GM23248 (cell line): ENCODE measurements at regions not wholly inside any gene's neighbourhood (a gene's known extent, or its start where the extent isn't known, plus 50 kb on each side); places are given as distances from the start of the nearest gene placed in this dataset.
"Not testable (repeated sequence)": the region's sequence is repeated elsewhere in the genome, so short reads cannot be mapped to it uniquely, and the experiment has no call there.

Experiments
- DNase-seq: peaks from one replicate; pipeline ENCODE4 v3.0.0-alpha.2; 2015
- H2AFZ ChIP-seq: fragments of 200-600 bp; sonication (generic); 2 replicates; pipeline ENCODE4 v1.6.1; 2016; ENCODE audit warnings: antibody characterized with exemption
- H3F3A ChIP-seq: fragments of 200-600 bp; sonication (generic); 2 replicates; pipeline ENCODE4 v1.6.1; 2016; ENCODE audit warnings: mild to moderate bottlenecking, antibody characterized with exemption, mixed run types; ENCODE audit not compliant: insufficient read depth
- H3K27ac ChIP-seq: fragments of 200-600 bp; sonication (generic); 2 replicates; pipeline ENCODE4 v1.5.1; 2016; ENCODE audit warnings: mild to moderate bottlenecking
- H3K27me3 ChIP-seq: fragments of 200-600 bp; sonication (generic); replicated peaks from 2 replicates; pipeline ENCODE4 v1.6.1; 2016; ENCODE audit warnings: mild to moderate bottlenecking; ENCODE audit not compliant: insufficient read depth
- H3K36me3 ChIP-seq: fragments of 200-600 bp; sonication (generic); 2 replicates; pipeline ENCODE4 v1.6.1; 2016; ENCODE audit warnings: low read depth, mild to moderate bottlenecking
- H3K4me1 ChIP-seq: fragments of 200-600 bp; sonication (generic); 2 replicates; pipeline ENCODE4 v1.6.1; 2016; ENCODE audit warnings: mild to moderate bottlenecking; ENCODE audit not compliant: insufficient read depth
- H3K4me2 ChIP-seq: fragments of 200-600 bp; sonication (generic); one replicate; pipeline ENCODE4 v1.6.1; 2016; ENCODE audit warnings: mild to moderate bottlenecking; ENCODE audit not compliant: unreplicated experiment
- H3K4me3 ChIP-seq: fragments of 200-600 bp; sonication (generic); 2 replicates; pipeline ENCODE4 v1.5.1; 2016; ENCODE audit warnings: mild to moderate bottlenecking
- H3K79me2 ChIP-seq: fragments of 200-600 bp; sonication (generic); 2 replicates; pipeline ENCODE4 v1.6.1; 2016; ENCODE audit warnings: mild to moderate bottlenecking; ENCODE audit not compliant: insufficient read depth
- H3K9ac ChIP-seq: fragments of 200-600 bp; sonication (generic); 2 replicates; pipeline ENCODE4 v1.6.1; 2016; ENCODE audit warnings: mild to moderate bottlenecking
- H3K9me2 ChIP-seq: fragments of 200-600 bp; sonication (generic); 2 replicates; pipeline ENCODE4 v1.6.1; 2016; ENCODE audit warnings: mixed run types, mild to moderate bottlenecking, moderate library complexity; ENCODE audit not compliant: insufficient read depth
- H3K9me3 ChIP-seq: fragments of 200-600 bp; sonication (generic); one replicate; pipeline ENCODE4 v1.6.1; 2017; ENCODE audit warnings: low read depth
- H4K20me1 ChIP-seq: fragments of 200-600 bp; sonication (generic); 2 replicates; pipeline ENCODE4 v1.6.0; 2016; ENCODE audit not compliant: insufficient read depth
- EZH2 ChIP-seq: fragments of 200-600 bp; sonication (generic); IDR thresholded peaks from 2 replicates; pipeline ENCODE4 v1.6.1; 2018; ENCODE audit warnings: antibody characterized with exemption, mild to moderate bottlenecking; ENCODE audit not compliant: insufficient read depth, poor library complexity, severe bottlenecking
- EZH2phosphoT487 ChIP-seq: fragments of 200-600 bp; sonication (generic); IDR thresholded peaks from 2 replicates; pipeline ENCODE4 v1.6.1; 2018; ENCODE audit warnings: antibody characterized with exemption, moderate library complexity, mild to moderate bottlenecking, low read depth; ENCODE audit not compliant: insufficient read depth
- WGBS, 2 experiments: methylation state at CpG; one replicate each; pipeline ENCODE4 v1.1.6; 2015 to 2017; ENCODE audit warnings: low lambda C conversion rate in 2 of 2, low coverage in 1 of 2; ENCODE audit errors: missing lambda C conversion rate in 2 of 2; 5-methylcytosine and 5-hydroxymethylcytosine counted together
- in situ Hi-C: fragments of 300-500 bp; cut with MboI; formaldehyde crosslinking; loops from 2 replicates; pipeline ENCODE4 v1.15.0; 2020

DNA sequence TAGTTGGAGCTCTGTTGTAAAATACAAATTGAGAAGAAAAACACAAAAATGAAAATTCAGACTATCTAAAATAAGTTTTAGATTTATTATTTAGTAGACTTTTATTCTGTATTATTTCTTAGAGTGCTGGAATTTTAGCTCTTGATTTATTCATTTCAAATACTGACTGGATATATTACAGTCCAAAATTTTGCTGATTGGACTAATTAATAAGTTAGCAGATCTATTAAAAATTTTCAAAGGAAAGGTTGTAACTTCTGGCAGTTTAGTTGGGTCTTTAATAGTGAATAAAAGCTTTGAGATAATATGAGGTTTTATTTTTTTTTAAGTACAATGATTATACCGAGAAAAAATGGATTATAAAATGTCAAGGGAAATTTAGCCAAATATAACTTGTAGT is 1224.9 kb upstream of the SPRY2 start:
- WGBS, 2 experiments: 18 to 19% methylated on average over 1 of the region's 1 CpG
- Histone ChIP-seq H3K27me3 (no peaks in the 10 kb centered on the region), H3K4me3 (no peak overlapping the region), H2AFZ (no peak overlapping the region), H3K4me2 (no peak overlapping the region), H3K9ac (no peak overlapping the region), H3K27ac (no peak overlapping the region), H3K36me3 (no peaks in the 10 kb centered on the region), H3K79me2 (no peaks in the 10 kb centered on the region), H4K20me1 (no peaks in the 10 kb centered on the region), H3F3A (no peaks in the 10 kb centered on the region), H3K9me3 (no peaks in the 10 kb centered on the region), H3K4me1 (no peaks in the 10 kb centered on the region), H3K9me2 (no peaks in the 10 kb centered on the region)
- no peak for DNase-seq
- in situ Hi-C loops: no loop called here
- TF ChIP-seq EZH2: no peak
- no peak for TF ChIP-seq EZH2phosphoT487

DNA sequence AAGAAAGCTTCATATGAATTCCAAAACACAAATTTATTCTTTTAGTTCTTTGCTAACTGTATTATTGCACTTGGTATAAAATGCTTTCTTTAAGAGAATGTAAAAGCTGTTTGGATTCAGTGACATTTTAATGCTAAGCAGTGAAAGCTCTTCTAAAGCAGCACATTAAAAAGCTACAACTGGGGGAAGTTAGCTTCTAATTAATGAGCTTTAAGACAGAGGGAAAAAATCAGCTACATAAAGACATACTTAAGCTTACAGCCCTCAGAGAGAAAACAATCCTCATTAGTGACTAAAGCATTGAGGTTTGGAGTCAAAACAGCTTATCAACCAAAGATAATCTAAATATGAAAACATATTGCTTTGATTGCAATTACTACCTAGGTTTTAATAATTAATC is 1222.2 kb upstream of the SPRY2 start:
- Histone ChIP-seq H3K36me3 (no peaks in the 10 kb centered on the region), H3K27ac (no peak overlapping the region), H3K4me1 (no peaks in the 10 kb centered on the region), H3K9me2 (no peaks in the 10 kb centered on the region), H3K9me3 (no peaks in the 10 kb centered on the region), H2AFZ (no peak overlapping the region), H3F3A (no peaks in the 10 kb centered on the region), H3K4me3 (no peak overlapping the region), H3K79me2 (no peaks in the 10 kb centered on the region), H4K20me1 (no peaks in the 10 kb centered on the region), H3K27me3 (no peaks in the 10 kb centered on the region), H3K9ac (no peak overlapping the region), H3K4me2 (no peak overlapping the region)
- TF ChIP-seq EZH2 (no peak), EZH2phosphoT487 (no peak)
- DNase-seq: no peak
- in situ Hi-C loops: no loop called here

DNA sequence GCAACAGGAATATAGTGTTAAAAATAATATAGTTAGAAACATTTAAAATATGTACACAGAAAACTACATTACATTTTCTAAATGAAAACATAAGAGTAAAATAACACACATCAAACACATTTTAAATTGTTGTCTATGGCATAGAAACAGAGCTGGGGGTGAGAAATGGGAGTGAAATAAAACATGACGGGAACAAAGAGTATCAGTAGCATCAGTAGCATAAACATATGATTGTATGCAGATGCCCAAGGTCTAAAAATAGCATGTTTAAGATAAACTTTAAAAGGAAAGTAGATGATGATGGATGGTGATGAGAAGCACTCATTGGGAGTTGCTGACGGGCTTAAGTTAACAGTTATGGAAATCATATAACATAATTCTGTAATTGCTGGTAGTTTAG is 1221.7 kb upstream of the SPRY2 start:
- Histone ChIP-seq H3K79me2 (no peaks in the 10 kb centered on the region), H3K4me1 (no peaks in the 10 kb centered on the region), H3K9ac (no peak overlapping the region), H3K36me3 (no peaks in the 10 kb centered on the region), H3K9me3 (no peaks in the 10 kb centered on the region), H3K4me2 (no peak overlapping the region), H3K9me2 (no peaks in the 10 kb centered on the region), H4K20me1 (no peaks in the 10 kb centered on the region), H3K27ac (no peak overlapping the region), H3F3A (no peaks in the 10 kb centered on the region), H2AFZ (no peak overlapping the region), H3K27me3 (no peaks in the 10 kb centered on the region), H3K4me3 (no peak overlapping the region)
- TF ChIP-seq EZH2phosphoT487 (no peak), EZH2 (no peak)
- no peak for DNase-seq
- in situ Hi-C loops: no loop called here
- 6 to 13% methylated on average over 2 of the region's 2 CpGs for WGBS, 2 experiments

DNA sequence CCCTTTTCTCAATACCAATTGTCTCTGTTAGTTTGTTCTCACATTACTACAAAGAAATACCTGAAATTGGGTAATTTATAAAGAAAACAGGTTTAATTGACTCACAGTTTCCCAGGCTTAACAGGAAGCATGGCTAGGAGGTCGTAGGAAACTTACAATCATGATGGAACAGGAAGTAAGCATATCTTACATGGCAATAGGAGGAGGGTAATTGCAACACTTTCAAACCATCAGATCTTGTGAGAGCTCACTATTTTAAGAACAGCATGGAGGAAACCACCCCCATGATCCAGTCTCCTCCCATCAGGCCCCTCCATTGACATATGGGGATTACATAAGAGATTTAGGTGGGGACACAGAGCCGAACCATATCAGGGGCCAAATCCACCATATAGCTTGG is 1210.1 kb upstream of the SPRY2 start:
- H3K4me3 ChIP-seq: no peak overlapping the region
- no peaks in the 10 kb centered on the region for H4K20me1 ChIP-seq
- no peak overlapping the region for H2AFZ ChIP-seq
- TF ChIP-seq EZH2 (no peak), EZH2phosphoT487 (no peak)
- no peak overlapping the region for H3K9ac ChIP-seq
- no peaks in the 10 kb centered on the region for H3K36me3 ChIP-seq
- no peaks in the 10 kb centered on the region for H3K27me3 ChIP-seq
- no peaks in the 10 kb centered on the region for H3K9me2 ChIP-seq
- no peak overlapping the region for H3K27ac ChIP-seq
- H3K9me3 ChIP-seq: no peaks in the 10 kb centered on the region
- no peak overlapping the region for H3K4me2 ChIP-seq
- 17 to 19% methylated on average over 2 of the region's 2 CpGs for WGBS, 2 experiments
- DNase-seq: no peak
- in situ Hi-C loops: no loop called here
- H3K79me2 ChIP-seq: no peaks in the 10 kb centered on the region
- H3K4me1 ChIP-seq: no peaks in the 10 kb centered on the region
- no peaks in the 10 kb centered on the region for H3F3A ChIP-seq

DNA sequence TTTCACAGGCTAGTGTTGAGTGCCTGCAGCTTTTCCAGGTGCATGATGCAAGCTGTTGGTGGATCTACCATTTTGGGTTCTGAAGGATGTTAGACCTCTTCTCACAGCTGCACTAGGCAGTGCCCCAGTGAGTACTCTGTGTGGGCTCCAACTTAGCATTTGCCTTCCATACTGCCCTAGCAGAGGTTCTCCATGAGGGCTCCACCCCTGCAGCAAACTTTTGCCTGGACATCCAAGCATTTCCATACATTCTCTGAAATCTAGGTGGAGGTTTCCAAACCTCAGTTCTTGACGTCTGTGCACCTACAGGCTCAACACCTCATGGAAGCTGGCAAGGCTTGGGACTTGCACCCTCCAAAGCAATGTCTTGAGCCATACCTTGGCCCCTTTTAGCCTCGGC is 1205.4 kb upstream of the SPRY2 start:
- H3K4me3 ChIP-seq, H3K4me1 ChIP-seq, in situ Hi-C loops, H3K9me2 ChIP-seq, H3K36me3 ChIP-seq, DNase-seq, H3K9ac ChIP-seq, H4K20me1 ChIP-seq, H3K27ac ChIP-seq, H3K9me3 ChIP-seq, H3K27me3 ChIP-seq, H3K4me2 ChIP-seq, H3F3A ChIP-seq, H3K79me2 ChIP-seq, H2AFZ ChIP-seq: not testable (repeated sequence)
- 4 to 6% methylated on average over 2 of the region's 2 CpGs for WGBS, 2 experiments
